ENCODE measurements at regions not wholly inside any gene's neighbourhood (a gene's known extent, or its start where the extent isn't known, plus 50 kb on each side); places are given as distances from the start of the nearest gene placed in this dataset.

GRCh38 chr9:86685556-86685955 is 261.8 kb downstream of the GAS1 start:
- dilution Hi-C loops (cut with HindIII; ENCODE audit: low sequenced_read_pairs, unreplicated experiment) (no loop called here), in situ Hi-C loops (cut with MboI; ENCODE audit: low sequenced_read_pairs) (no loop called here)

More at GRCh38 chr9:86685556-86685955, 261.8 kb downstream of the GAS1 start:
- intact Hi-C loops (cut with micrococcal nuclease) = no loop called here
- Histone ChIP-seq H4K8ac (ENCODE audit: low read depth in 2 of 2, low read length in 2 of 2) (no peak overlapping the region), H3K56ac (ENCODE audit: extremely low read depth, insufficient read depth, low read length) (no peak overlapping the region), H2BK5ac (ENCODE audit: low read depth, low read length, poor library complexity, severe bottlenecking) (no peak overlapping the region), H3K4ac (ENCODE audit: low read depth, low read length) (no peak overlapping the region), H4K20me1 (ENCODE audit: insufficient read depth, low read length) (no peaks in the 10 kb centered on the region), H3K9ac (ENCODE audit: low read depth, low read length) (no peak overlapping the region), H3K36me3 (ENCODE audit: control insufficient read depth, insufficient read depth, low read length) (no peaks in the 10 kb centered on the region), H3K9me1 (ENCODE audit: insufficient read depth, low read length) (no peaks in the 10 kb centered on the region), H3K27me3 (ENCODE audit: control insufficient read depth, insufficient read depth, low read length) (no peaks in the 10 kb centered on the region; the same call in 1 of the 2 replicates), H3K4me2 (ENCODE audit: low read depth, low read length) (no peak overlapping the region), H2BK20ac (ENCODE audit: low read depth, low read length) (no peak overlapping the region), H2AFZ (replicated peaks; ENCODE audit: low read length, poor library complexity) (no peak overlapping the region), H2BK120ac (ENCODE audit: low read depth, low read length) (no peak overlapping the region), H3K79me1 (ENCODE audit: low read depth in 1 of 2, low read length in 2 of 2) (no peaks in the 10 kb centered on the region), H3K4me3 (ENCODE audit: insufficient read depth, low read depth, low read length) (no peak overlapping the region), H4K91ac (ENCODE audit: insufficient read depth, low read depth, low read length) (no peak overlapping the region), H4K5ac (ENCODE audit: low read depth, low read length) (no peak overlapping the region), H3K23ac (ENCODE audit: low read depth, low read length) (no peak overlapping the region), H3K4me1 (ENCODE audit: control insufficient read depth, insufficient read depth, low read length) (no peaks in the 10 kb centered on the region), H3K27ac (ENCODE audit: insufficient read depth, low read length) (no peak overlapping the region), H2BK15ac (ENCODE audit: low read depth, low read length) (no peak overlapping the region), H2AK5ac (ENCODE audit: low read depth, low read length) (no peak overlapping the region), H2AK9ac (replicated peaks; ENCODE audit: low read depth, low read length, poor library complexity) (no peak overlapping the region), H3K18ac (ENCODE audit: low read depth, low read length) (no peak overlapping the region; the same call in 1 of the 2 replicates), H3K14ac (replicated peaks; ENCODE audit: low read depth, low read length) (no peak overlapping the region), H3K9me3 (ENCODE audit: control insufficient read depth, insufficient read depth, low read length) (no peaks in the 10 kb centered on the region)
- no TSS peak for BruUV-seq (replicated peaks)
- CTCF ChIA-PET = no interaction called here
- DNase-seq (peak; percentile 34), ATAC-seq (ENCODE audit: low read depth) (no peak)
- WGBS, 2 experiments (ENCODE audit: extremely low coverage in 2 of 2, insufficient read length in 1 of 2) = no CpG with 5 or more reads among the region's 3 CpGs
- POLR2A ChIA-PET (ENCODE audit: unreplicated experiment) = no interaction called here
- no peak for TF ChIP-seq MXI1 (IDR thresholded peaks at IDR 0.05; ENCODE audit: borderline replicate concordance, low read depth, low read length)
- TF ChIP-seq ELK1 (IDR thresholded peaks at IDR 0.05; ENCODE audit: borderline replicate concordance, low read depth, low read length) = no peak
- TF ChIP-seq SMC3 (IDR thresholded peaks at IDR 0.05; ENCODE audit: low read depth, low read length) = no peak
- TF ChIP-seq BHLHE40 (IDR thresholded peaks at IDR 0.05; ENCODE audit: low read depth, low read length) = no peak
- TF ChIP-seq CEBPB (IDR thresholded peaks at IDR 0.05; ENCODE audit: low read depth, low read length) = no peak
- TF ChIP-seq MAZ (IDR thresholded peaks at IDR 0.05; ENCODE audit: borderline replicate concordance, low read depth, low read length) = no peak
- no peak for TF ChIP-seq CTCF (conservative IDR thresholded peaks at IDR 0.05; ENCODE audit: low read depth, low read length)
- no peak for TF ChIP-seq RCOR1 (IDR thresholded peaks at IDR 0.05; ENCODE audit: insufficient replicate concordance, low read length)
- TF ChIP-seq CHD1 (IDR thresholded peaks at IDR 0.05; ENCODE audit: low read depth, low read length) = no peak
- TF ChIP-seq RFX5 (IDR thresholded peaks at IDR 0.05; ENCODE audit: low read depth, low read length) = no peak
- no peak for TF ChIP-seq USF2 (IDR thresholded peaks at IDR 0.05; ENCODE audit: low read depth, low read length)
- no peak for TF ChIP-seq MAFK (IDR thresholded peaks at IDR 0.05; ENCODE audit: low read depth, low read length)
- TF ChIP-seq NFE2L2 (IDR thresholded peaks at IDR 0.05; ENCODE audit: low read depth, low read length) = no peak
- TF ChIP-seq POLR2A (IDR thresholded peaks at IDR 0.05; ENCODE audit: low read depth, low read length) = no peak
- TF ChIP-seq FOS (IDR thresholded peaks at IDR 0.05; ENCODE audit: low read depth, low read length) = no peak
- TF ChIP-seq RAD21 (IDR thresholded peaks at IDR 0.05; ENCODE audit: low read length) = no peak
